ENCODE measurements at regions not wholly inside any gene's neighbourhood (a gene's known extent, or its start where the extent isn't known, plus 50 kb on each side); places are given as distances from the start of the nearest gene placed in this dataset.
A peak's percentile ranks its signal among the peaks of the same experiment; 100 is the strongest.

DNA sequence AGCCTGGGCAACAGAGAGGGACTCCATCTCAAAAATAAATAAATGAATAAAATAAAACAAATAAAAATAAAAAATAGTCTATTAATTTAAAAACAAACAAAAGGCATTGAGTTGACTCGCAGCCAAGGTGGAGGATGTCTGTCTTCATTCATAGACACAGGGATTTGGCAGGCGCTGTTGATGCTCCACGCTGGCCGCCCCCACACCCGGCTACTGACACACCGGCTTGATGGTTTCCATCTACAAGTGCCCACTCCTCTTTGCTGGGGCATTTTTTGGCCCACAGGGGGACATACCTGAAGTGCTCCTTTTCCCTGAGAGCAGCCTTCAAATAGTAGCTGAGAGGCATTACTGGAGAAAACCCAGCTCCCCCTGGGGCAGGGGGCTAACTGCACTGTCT lies 178.3 kb upstream of the RALGAPA2 start:
- DNase-seq (ENCODE audit: low read depth, low spot score), result no peak

DNA sequence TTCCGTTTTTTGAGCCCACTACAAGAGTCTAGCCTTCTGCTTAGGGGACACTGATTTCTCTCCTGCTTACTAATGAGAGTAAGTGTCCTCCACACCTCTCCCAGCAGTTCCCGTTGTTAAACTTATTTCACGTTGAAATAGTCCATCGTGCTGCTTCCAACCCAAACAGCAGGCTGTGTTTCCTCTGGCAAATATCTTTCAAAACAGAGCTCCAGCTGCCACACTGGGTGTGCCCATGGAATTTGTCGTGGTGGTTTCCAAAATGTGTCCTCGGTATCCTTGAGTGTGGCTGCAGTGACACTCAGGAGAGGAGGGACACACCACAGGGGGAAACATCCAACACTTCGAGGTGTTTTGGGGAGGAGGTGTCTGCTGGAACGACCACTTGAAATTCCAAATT lies 176.5 kb upstream of the RALGAPA2 start:
- DNase-seq (ENCODE audit: low read depth, low spot score), result no peak
- H3K27ac ChIP-seq, result no peak overlapping the region

More for the DNA sequence above, 178.3 kb upstream of the RALGAPA2 start:
- H3K27ac ChIP-seq, result no peak overlapping the region

DNA sequence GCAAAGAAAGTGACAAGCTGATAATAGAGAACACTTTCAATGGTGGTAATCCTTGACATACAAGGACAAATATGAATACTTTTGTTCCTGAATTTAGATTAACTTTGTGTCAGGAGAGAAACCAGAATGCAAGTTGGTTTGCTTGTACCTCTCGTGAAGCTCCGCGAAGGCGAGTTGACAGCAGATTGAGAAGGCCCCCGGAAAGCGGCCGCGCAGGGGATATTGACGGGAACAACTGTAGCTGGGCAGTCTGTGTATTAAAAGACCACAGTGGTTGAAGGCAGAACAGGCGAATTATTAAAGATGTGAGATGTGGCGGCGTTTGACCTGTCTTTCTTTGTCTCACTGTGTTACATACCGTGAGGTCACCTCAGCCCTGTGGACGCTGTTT lies 175.8 kb upstream of the RALGAPA2 start:
- no peak for DNase-seq (ENCODE audit: low read depth, low spot score)
- no peak overlapping the region for H3K27ac ChIP-seq

DNA sequence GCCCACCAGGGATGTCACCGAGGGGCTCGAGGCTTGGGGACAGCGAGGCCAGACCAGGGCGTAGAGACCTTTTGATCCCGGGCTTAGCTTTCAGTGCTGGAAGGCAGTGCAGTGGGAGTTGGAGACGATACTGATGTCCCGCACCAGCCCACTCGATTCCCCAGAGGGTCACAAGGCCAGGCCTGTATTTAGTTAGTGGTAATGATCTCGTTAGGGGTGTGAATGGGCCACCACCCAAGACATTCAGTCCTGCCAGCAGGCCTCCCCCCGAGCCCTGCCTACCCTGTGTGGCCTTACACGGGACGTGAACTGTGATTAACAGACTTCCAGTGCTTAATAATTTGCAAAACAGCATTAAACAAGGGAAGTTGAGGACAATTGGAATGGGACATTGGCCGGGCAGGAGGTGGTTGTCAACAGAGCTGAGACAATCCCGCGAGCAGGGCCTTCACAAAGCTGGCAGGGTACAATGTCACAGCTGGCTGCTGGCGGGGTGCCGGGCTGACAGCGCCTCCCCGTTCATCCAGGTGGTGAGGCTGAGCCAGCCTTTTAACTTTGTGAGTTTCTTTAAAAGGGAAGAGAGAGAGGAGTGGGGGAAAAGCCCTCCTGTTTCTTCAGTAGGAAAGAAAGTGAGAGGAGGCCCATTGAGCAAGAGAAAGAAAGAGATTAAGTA lies 175.3 kb upstream of the RALGAPA2 start:
- no peak overlapping the region for H3K27ac ChIP-seq
- DNase-seq (ENCODE audit: low read depth, low spot score), result no peak

DNA sequence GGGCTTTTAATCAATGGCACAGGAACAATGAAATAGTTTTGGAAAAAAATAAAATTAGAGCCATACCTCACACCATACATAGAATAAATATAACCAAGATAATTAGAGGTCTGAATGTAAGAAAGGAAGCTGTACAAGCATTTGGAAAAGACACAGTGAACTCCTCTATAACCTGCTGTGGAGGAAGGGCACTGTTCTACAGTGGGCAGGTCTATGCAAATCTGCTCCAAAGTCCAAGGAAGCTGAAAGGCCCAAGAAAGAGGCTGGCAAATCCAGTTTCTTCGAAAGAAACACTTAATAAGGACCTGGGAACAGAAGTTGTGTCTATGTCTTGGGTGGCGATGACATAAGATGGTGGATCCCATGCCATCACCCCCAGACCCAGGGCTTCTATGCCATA lies 169.4 kb upstream of the RALGAPA2 start:
- H3K27ac ChIP-seq, result no peak overlapping the region
- DNase-seq (ENCODE audit: low read depth, low spot score), result no peak

DNA sequence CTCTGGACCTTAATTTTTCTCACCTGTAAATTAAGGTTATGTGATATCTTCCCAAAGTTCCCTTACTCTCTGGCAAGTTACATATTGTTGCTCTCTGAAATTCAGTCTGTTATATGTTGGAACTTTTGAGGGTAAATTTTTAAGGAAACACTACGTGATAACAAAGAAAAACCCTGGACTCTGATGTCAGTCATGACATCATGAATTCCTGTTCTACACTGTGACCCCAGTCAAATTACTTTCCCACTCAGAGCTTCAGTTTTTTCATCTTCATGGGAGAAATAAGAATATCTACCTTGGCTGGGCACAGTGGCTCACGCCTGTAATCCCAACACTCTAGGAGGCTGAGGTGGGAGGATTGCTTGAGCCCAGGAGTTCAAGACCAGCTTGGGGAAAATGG lies 164.6 kb upstream of the RALGAPA2 start:
- no peak overlapping the region for H3K27ac ChIP-seq
- no peak for DNase-seq (ENCODE audit: low read depth, low spot score)

DNA sequence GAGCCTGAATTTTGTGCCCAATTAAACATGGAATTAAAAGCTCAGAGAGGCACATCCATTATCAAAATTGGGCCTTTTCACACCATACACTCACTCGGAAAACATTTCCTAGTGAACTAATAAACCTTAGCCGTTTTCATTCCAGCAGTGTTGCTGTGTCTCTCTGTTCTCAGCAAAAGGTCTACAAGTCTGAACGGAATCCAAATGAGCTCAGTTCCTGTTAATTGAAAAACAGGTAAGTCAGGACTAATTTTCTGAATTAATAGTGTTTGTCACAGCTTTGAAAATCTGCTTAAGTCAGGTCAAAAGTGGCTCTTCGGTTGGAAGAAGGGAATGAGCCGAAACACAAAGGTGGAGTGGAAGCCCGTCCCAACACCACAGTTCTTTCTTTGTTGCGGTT lies 163.3 kb upstream of the RALGAPA2 start:
- DNase-seq (ENCODE audit: low read depth, low spot score), result no peak
- no peak overlapping the region for H3K27ac ChIP-seq

DNA sequence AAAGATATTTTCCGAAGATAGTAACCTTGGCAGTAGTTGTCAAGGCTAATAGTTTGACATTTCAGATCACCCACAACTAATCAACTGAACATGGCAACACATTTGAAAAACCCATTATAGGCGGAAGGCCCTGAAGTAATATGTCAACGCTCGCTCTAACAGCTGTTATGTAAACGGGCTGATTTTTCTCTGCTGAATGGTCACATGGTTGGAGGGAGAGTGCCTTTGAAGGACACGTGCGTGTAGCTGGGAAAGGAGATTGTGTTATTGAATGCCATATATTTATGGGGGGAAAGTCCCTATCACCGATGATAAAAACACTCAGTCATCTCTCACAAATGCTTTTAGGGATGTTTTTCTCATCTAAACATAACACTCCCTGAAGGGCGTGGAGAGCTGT lies 160.0 kb upstream of the RALGAPA2 start:
- no peak for DNase-seq (ENCODE audit: low read depth, low spot score)
- H3K27ac ChIP-seq, result no peak overlapping the region

DNA sequence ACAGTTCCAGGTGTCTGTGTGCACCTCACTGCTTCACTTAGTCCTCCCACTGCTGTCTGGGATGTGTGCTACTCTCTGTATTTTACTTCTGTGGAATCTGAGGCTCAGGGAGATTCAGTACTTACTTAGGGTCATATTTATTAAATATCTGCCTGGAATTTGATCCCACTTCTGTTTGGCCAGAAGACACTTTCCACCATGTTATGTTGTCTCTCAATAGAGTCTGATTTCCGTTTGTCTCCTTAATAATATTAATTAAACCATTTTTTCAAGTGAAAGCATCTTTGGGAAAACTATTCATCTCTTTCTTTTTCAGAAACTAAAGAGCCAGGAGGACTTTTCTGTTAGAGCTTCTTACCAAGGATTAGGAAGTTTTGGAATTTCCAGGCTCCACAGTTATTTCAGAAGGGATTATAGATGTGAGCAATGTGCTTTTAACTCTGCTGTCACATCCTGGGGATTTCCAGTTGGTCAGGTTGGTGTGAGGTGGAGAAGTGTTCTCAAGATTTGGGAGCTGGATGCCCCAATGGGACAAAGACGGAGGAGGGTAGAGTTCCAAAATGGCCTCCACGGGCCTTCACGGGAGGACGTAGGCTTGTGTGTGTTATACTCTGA lies 156.8 kb upstream of the RALGAPA2 start:
- no peak for DNase-seq (ENCODE audit: low read depth, low spot score)
- no peak overlapping the region for H3K27ac ChIP-seq

DNA sequence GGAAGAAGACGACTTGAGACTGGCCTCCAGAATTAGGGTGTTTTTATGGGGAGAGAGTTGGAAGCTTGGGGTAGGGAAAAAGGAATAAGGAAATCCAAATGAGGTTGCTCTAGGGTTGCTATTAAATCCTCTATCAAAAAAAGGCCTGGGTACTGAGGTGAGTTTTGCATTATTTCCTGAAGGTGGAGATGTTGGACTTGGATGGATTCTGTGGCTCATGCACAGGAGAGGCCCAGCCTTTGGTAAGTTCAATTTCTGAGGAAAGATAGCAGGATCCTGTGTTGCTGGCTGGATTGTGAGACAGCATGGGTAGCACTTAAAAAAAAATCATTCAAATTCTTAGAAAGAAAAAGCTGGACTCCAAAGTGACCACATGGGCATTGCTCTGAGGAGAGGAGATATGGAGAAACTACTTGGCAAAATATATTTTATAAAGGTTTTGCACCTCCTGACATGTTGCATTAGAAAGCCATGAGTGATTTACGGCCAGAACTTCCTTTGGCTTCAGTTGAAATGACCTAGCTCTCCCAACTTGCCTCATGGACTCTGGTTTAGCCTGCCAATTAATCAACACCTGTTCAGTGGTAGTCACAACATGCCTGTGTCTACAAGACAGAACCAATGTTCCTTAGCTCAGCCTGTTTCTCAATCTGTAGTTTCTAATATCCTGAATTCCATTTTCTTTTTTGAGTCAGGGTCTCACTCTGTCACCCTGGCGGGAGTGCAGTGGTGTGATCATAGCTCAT lies 152.1 kb upstream of the RALGAPA2 start:
- no peak overlapping the region for H3K27ac ChIP-seq
- no peak for DNase-seq (ENCODE audit: low read depth, low spot score)

DNA sequence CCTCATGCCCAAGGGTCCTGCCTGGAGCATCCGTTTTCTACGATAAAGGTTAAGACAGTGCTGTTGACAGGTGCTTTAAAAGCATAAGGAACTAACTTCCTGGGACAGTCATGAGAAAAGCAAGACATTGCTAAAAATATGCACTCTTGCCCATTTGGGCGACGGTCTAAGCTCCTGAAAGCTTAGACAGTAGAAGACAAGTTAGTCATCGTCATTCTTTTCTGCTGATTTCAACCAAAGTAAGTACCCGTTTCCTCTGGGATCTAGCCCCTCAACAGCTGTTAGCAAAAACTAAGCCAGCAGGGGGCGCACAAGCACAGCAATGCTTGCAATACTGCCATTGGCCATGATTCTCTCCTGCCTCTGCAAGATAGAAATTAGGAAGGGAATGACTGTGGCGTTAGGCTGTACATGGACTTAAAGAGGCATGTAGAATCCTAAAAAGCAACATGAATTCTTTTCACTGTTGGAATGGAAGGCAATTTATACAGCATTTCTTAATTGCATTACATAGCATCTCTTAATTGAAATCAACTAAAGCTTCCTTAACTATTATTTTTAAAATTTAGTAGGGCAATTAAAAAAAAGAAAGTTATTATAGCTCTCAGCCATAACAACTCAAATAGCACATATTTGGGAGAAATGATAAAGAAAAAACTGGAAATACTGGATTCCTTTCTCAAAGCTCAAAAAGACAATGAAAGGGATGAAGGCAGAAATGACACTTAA lies 147.8 kb upstream of the RALGAPA2 start:
- H3K27ac ChIP-seq, result no peak overlapping the region
- DNase-seq (ENCODE audit: low read depth, low spot score), result peak; percentile 27

DNA sequence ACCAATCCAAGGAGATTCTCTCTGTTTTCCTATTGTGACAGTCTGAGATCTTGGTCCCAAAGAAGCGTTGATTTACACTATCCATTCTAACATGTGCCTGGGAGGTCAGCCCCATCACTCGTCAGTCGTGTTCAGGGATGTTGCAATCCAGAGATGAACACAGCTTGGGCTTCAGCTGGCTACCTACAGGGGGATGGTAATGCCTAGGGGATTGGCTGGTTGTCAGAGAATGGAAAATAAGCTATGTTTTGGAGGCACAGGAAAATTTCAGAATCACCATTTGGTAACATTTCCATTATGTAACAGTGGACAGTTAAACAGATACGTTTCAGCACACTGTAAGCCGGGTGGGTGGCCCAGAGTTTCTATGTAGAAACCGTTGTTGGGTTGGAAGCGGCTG lies 147.1 kb upstream of the RALGAPA2 start:
- DNase-seq (ENCODE audit: low read depth, low spot score), result no peak
- H3K27ac ChIP-seq, result no peak overlapping the region

DNA sequence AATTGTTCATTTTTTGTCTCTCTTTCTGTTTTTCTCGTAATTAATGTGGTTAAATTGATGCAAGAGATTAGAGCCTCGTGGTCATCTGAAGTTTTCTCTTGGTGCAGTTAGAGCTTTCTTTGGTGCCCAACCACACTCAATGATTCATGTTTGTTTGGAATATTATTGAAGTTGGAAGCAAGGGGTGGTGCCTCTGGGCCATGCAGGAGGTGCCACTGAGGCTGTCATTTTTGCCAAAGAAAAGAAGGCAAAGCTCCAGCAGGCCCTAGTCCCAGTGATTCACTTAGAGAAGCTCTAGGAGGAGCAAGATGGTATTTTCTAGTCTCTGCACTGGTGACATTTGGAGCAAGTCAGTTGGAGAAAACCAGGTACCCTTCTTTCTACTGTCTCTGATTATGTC lies 144.5 kb upstream of the RALGAPA2 start:
- DNase-seq (ENCODE audit: low read depth, low spot score), result no peak
- no peak overlapping the region for H3K27ac ChIP-seq

DNA sequence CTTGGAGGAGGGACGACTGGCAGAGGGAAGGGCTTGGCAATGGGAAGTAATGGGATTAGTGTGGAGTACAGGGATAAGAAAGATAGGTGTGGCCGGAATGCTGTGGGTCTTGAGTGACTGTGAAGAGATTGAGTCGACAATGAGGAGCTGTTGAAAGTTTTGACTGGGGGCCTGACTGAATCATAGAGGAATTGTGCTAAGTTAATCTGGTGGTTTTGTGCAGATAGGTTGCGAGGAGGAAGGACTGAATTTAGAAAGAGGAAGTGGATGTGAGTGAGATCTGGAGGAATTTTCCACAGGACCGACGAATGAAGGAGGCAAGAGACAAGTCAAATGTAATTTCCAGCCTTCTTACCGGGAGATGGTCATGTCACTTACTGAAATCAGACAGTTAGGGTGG lies 143.9 kb upstream of the RALGAPA2 start:
- no peak overlapping the region for H3K27ac ChIP-seq
- DNase-seq (ENCODE audit: low read depth, low spot score), result no peak

DNA sequence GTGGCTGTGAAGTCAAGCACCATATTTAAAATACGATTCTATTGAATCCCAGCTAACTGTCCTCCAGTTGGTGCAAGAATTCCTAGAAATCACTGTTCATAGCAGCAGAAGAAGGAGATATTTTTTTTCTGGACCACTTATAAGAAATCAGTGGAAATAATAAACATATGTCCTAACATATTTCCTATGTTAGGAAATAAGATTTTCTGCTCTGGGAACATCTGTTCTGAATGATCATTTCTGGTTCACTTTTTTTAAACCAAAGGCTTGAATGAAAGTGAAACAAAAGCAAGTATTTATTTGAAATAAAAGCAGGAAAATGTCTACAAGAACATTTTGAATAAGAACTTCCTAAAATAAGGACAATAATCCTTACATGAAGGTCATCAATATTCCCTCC lies 138.9 kb upstream of the RALGAPA2 start:
- DNase-seq (ENCODE audit: low read depth, low spot score), result no peak
- H3K27ac ChIP-seq, result no peak overlapping the region

DNA sequence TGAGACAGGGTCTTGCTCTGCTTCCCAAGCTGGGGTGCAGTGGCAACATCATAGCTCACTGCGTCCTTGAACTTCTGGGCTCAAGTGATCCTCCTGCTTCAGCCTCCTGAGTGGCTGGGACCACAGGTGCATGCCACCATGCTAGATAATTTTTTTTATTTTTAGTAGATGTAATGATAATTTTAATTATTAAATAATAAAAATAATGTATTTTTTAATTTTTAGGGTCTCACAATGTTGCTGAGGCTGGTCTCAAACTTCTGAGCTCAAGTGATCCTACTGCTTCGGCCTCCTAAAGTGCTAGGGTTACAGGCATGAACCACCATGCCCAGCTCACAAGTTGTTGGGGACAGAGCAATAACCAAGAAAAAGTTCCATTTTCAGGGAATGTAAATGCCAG lies 138.0 kb upstream of the RALGAPA2 start:
- no peak for DNase-seq (ENCODE audit: low read depth, low spot score)
- H3K27ac ChIP-seq, result no peak overlapping the region

DNA sequence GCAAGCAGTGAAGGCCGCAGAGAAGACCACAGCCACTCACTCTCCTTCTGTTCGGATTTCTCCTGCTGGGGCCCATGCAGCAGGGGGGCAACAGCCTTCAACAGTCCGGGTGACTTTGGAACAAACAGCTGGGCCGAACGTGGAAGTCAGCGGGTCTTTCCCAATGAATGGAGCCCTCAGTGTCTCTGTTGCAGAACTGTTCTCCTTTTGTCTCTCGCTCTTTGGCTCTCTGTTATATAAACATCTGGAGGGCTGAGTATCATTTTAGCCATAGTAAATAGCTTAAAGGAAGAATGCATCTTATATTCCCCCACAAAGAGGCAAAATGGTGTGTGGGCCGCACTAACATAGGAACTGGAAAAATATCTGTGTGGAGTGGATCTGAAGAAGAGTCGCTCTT lies 136.7 kb upstream of the RALGAPA2 start:
- no peak for DNase-seq (ENCODE audit: low read depth, low spot score)
- no peak overlapping the region for H3K27ac ChIP-seq

DNA sequence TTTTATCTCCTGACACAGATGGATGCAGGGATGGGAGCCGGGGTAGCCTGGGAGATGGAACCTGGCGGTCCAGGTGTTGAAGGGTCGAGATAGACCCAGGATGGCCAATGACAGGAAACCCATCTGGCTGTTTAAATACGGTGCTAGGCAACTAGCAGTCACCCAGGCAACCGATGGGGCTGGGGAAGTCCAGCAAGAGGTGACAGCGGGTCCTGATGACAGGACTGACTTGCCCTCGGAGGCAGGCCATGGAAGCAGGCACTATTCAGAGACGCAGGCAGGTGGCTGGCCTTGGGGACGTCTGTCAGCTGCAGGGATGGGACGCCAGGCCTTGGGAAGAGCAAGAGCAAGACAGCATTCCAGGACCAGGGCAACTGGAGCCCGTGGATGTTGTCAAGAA lies 135.4 kb upstream of the RALGAPA2 start:
- H3K27ac ChIP-seq, result no peak overlapping the region
- DNase-seq (ENCODE audit: low read depth, low spot score), result no peak

DNA sequence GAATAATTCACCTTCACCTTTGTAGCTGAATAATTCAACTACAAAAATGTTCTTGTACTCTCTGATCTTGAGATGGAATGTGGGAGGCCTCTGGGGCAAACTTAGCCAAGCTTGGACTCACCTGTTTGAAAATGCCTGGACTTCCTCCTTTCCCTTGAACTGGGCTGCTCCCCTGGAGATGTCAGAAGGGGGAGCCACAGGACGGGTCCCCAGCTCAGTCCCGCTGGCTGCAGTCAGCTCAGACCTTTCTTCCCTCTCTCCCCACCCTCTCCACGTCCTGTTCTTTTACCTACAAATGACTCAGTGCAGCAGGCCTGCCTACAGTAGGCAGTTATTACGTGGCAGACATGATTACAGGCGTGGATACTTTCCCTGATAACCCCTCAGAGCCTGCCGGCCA lies 131.5 kb upstream of the RALGAPA2 start:
- no peak for DNase-seq (ENCODE audit: low read depth, low spot score)
- no peak overlapping the region for H3K27ac ChIP-seq

DNA sequence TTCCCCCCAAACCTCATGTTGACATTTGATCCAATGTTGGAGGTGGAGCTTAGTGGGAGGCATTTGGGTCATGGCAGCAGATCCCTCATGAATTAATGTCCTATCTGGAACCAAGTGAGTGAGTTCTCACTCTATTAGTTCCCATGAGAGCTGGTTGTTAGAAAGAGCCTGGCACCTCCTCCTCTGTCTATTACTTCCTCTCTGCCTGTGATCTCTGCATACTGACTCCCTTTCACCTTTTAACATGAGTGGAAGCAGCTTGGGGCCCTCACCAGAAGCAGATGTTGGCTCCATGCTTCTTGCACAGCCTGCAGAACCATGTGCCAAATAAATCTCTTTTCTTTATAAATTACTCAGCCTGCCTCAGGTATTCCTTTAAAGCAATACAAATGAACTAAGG lies 127.3 kb upstream of the RALGAPA2 start:
- no peak overlapping the region for H3K27ac ChIP-seq
- no peak for DNase-seq (ENCODE audit: low read depth, low spot score)

DNA sequence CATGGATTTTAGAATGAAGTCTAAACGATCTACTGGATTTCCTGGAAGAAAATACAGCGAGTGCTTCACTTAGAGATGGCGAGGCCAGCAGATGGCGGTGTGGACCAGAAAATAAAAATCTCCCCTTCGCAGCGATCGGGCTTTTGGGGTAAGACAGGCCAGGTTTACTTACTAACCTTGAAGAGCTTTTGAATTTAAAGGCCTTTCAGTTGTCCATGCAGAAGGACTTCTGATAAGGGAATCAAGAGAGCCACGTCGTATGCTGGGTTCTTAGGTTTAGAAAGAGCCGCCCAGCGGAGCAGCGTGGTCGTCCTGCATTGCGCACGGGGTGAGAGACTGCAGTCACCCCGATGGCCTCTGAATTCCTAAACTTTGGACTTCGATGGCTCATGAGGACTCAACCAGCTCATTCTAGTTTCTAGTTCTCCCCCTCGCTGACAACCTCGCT lies 125.2 kb upstream of the RALGAPA2 start:
- H3K27ac ChIP-seq, result no peak overlapping the region
- no peak for DNase-seq (ENCODE audit: low read depth, low spot score)
